ENCODE measurements at regions not wholly inside any gene's neighbourhood (a gene's known extent, or its start where the extent isn't known, plus 50 kb on each side); places are given as distances from the start of the nearest gene placed in this dataset.

DNA sequence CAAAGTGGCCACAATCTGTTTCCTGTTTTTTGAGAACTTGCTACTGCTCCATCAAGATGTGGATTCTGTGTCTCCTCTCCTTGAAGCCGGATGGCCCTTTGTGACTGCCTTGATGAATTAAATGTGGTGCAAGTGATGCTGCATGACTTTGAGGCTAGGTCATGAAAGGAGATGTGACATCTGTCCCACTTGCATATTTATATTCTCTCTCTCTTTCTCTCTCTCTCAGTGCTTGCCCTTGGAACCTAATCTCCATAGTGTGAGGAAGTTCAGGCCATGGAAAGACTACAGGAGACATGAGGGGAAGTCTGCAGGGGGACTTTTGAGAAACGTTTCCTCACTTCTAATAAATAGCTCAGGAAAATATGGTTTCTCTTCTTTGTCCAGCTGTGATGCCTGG lies 50.0 kb upstream of the ADPGK start:
- no peak for DNase-seq (ENCODE audit: low read depth in 2 of 2)
